Panc1 (cell line): ENCODE measurements at regions not wholly inside any gene's neighbourhood (a gene's known extent, or its start where the extent isn't known, plus 50 kb on each side); places are given as distances from the start of the nearest gene placed in this dataset.

Experiments used
- ATAC-seq: fragments of 200-7000 bp; cut with Tn5 transposase; 2 replicates; pipeline ENCODE4 v1.9.1; 2020; ENCODE audit warnings: mild to moderate bottlenecking, moderate library complexity
- BruUV-seq: library from RNA; stranded (reverse); fragments of 400-500 nt; replicated peaks from 2 replicates; lab custom pipeline; 2021; lab: Mats Ljungman, UMichigan
- CTCF ChIA-PET: fragments of 300-600 bp; sonication (Branson Sonifier 250); formaldehyde crosslinking; loops from one replicate; lab custom pipeline; 2022; ENCODE audit warnings: antibody characterized with exemption; lab: Charles Lee
- POLR2A ChIA-PET: fragments of 300-600 bp; sonication (Branson Sonifier 250); formaldehyde crosslinking; loops from one replicate; lab custom pipeline; 2022; ENCODE audit warnings: antibody characterized with exemption; lab: Charles Lee
- DNase-seq: peaks from one replicate; pipeline ENCODE4 v3.0.0-alpha.2; 2010; ENCODE audit warnings: low read depth, low spot score
- H3K27ac ChIP-seq: 2 replicates; pipeline ENCODE4 v1.5.1; 2011; ENCODE audit warnings: mild to moderate bottlenecking, low read length, inconsistent platforms
- H3K27me3 ChIP-seq: fragments of 200-500 bp; sonication (Bioruptor generic); 2 replicates; pipeline ENCODE4 v1.6.0; 2014; ENCODE audit warnings: low read length, inconsistent platforms; ENCODE audit not compliant: control insufficient read depth, insufficient read depth
- H3K36me3 ChIP-seq: fragments of 200-500 bp; sonication (Bioruptor generic); 2 replicates; pipeline ENCODE4 v1.5.1; 2014; ENCODE audit warnings: inconsistent platforms, mild to moderate bottlenecking, low read length, moderate library complexity; ENCODE audit not compliant: control insufficient read depth, insufficient read depth
- H3K4me1 ChIP-seq: 2 replicates; pipeline ENCODE4 v1.5.1; 2011; ENCODE audit warnings: inconsistent platforms, mild to moderate bottlenecking, low read length, moderate library complexity; ENCODE audit not compliant: control insufficient read depth, insufficient read depth
- H3K4me3 ChIP-seq, 2 experiments: 2 replicates each; pipeline ENCODE4 v1.5.1; 2011 to 2012; ENCODE audit warnings: low read depth in 2 of 2, low read length in 2 of 2, mild to moderate bottlenecking in 2 of 2, inconsistent platforms in 1 of 2, moderate library complexity in 1 of 2
- H3K9me3 ChIP-seq: fragments of 200-500 bp; sonication (Bioruptor generic); 2 replicates; pipeline ENCODE4 v1.5.1; 2014; ENCODE audit warnings: low read depth, mild to moderate bottlenecking, inconsistent platforms, low read length, moderate library complexity; ENCODE audit not compliant: control insufficient read depth, insufficient read depth
- POLR2AphosphoS5 ChIP-seq: IDR thresholded peaks from 2 replicates; pipeline ENCODE4 v1.6.1; 2012; ENCODE audit warnings: mild to moderate bottlenecking, low read depth, low read length, moderate library complexity
- SIN3A ChIP-seq: IDR thresholded peaks from 2 replicates; pipeline ENCODE4 v1.6.1; 2012; ENCODE audit warnings: low read depth, mild to moderate bottlenecking, low read length, moderate library complexity, borderline replicate concordance; ENCODE audit not compliant: insufficient read depth
- TCF7L2 ChIP-seq: IDR thresholded peaks from 2 replicates; pipeline ENCODE4 v1.6.1; 2011; ENCODE audit warnings: mild to moderate bottlenecking, low read depth, low read length, inconsistent platforms
- in situ Hi-C: cut with HindIII; loops from 2 replicates; pipeline ENCODE4 v1.10.0; 2016; ENCODE audit warnings: low sequenced_read_pairs, low pct_unique_long_range_greater_than_20kb
- intact Hi-C: fragments of 100-400 bp; cut with micrococcal nuclease; formaldehyde crosslinking; loops from one replicate; pipeline ENCODE4 v1.10.0; 2022; ENCODE audit not compliant: unreplicated experiment
- TF ChIP-seq, protein P1 (sequence below): fragments of 450-650 bp; IDR thresholded peaks from 2 replicates; pipeline ENCODE4 v1.5.1; 2017; ENCODE audit warnings: mild to moderate bottlenecking
- TF ChIP-seq, protein P2 (sequence below), 2 experiments: IDR thresholded peaks; 2 replicates each; pipeline ENCODE4 v1.6.1; 2011 to 2012; ENCODE audit warnings: low read depth in 2 of 2, control low read depth in 1 of 2, low read length in 1 of 2, mild to moderate bottlenecking in 1 of 2, moderate library complexity in 1 of 2; ENCODE audit not compliant: insufficient read depth in 1 of 2

GRCh38 chr5:167207081-167207480, 1084.4 kb upstream of the WWC1 start:
- in situ Hi-C loops, result no loop called here
- no peak overlapping the region for H3K27ac ChIP-seq
- no TSS peak for BruUV-seq
- ATAC-seq (no peak), DNase-seq (no peak)
- H3K4me1 ChIP-seq, result no peaks in the 10 kb centered on the region
- intact Hi-C loops, result no loop called here
- no peak overlapping the region for H3K4me3 ChIP-seq
- H3K27me3 ChIP-seq, result no peaks in the 10 kb centered on the region
- TF ChIP-seq POLR2AphosphoS5 (no peak), SIN3A (no peak), TCF7L2 (no peak)
- TF ChIP-seq, protein P1, sequence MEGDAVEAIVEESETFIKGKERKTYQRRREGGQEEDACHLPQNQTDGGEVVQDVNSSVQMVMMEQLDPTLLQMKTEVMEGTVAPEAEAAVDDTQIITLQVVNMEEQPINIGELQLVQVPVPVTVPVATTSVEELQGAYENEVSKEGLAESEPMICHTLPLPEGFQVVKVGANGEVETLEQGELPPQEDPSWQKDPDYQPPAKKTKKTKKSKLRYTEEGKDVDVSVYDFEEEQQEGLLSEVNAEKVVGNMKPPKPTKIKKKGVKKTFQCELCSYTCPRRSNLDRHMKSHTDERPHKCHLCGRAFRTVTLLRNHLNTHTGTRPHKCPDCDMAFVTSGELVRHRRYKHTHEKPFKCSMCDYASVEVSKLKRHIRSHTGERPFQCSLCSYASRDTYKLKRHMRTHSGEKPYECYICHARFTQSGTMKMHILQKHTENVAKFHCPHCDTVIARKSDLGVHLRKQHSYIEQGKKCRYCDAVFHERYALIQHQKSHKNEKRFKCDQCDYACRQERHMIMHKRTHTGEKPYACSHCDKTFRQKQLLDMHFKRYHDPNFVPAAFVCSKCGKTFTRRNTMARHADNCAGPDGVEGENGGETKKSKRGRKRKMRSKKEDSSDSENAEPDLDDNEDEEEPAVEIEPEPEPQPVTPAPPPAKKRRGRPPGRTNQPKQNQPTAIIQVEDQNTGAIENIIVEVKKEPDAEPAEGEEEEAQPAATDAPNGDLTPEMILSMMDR, result no peak
- TF ChIP-seq, protein P2, sequence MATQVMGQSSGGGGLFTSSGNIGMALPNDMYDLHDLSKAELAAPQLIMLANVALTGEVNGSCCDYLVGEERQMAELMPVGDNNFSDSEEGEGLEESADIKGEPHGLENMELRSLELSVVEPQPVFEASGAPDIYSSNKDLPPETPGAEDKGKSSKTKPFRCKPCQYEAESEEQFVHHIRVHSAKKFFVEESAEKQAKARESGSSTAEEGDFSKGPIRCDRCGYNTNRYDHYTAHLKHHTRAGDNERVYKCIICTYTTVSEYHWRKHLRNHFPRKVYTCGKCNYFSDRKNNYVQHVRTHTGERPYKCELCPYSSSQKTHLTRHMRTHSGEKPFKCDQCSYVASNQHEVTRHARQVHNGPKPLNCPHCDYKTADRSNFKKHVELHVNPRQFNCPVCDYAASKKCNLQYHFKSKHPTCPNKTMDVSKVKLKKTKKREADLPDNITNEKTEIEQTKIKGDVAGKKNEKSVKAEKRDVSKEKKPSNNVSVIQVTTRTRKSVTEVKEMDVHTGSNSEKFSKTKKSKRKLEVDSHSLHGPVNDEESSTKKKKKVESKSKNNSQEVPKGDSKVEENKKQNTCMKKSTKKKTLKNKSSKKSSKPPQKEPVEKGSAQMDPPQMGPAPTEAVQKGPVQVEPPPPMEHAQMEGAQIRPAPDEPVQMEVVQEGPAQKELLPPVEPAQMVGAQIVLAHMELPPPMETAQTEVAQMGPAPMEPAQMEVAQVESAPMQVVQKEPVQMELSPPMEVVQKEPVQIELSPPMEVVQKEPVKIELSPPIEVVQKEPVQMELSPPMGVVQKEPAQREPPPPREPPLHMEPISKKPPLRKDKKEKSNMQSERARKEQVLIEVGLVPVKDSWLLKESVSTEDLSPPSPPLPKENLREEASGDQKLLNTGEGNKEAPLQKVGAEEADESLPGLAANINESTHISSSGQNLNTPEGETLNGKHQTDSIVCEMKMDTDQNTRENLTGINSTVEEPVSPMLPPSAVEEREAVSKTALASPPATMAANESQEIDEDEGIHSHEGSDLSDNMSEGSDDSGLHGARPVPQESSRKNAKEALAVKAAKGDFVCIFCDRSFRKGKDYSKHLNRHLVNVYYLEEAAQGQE (IDR thresholded peaks at IDR 0.05; ENCODE audit: insufficient read depth in 1 of 2, low read depth in 2 of 2, low read length in 1 of 2), result no peak
- ChIA-PET CTCF (no interaction called here), POLR2A (no interaction called here)
- no peaks in the 10 kb centered on the region for H3K36me3 ChIP-seq
- no peaks in the 10 kb centered on the region for H3K9me3 ChIP-seq

DNA sequence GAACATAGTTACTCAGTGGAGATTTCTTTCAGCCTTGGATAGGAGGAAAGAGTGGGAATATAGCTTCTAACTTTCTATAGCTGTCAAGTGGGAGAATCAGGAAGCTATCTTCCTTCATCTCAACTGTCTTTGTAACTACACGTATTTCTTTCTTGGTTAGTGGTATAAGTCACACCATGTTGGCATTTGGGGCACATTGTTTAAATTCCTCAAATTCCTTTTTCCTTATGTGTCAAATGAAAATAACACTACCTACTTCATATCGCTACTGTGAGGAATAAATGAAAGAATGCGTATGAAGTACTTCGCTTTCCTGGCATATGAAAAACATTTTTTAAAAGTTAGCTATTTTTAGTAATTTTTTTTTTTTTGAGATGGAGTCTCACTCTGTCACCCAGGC, 1082.5 kb upstream of the WWC1 start:
- POLR2A ChIA-PET, result no interaction called here
- no TSS peak for BruUV-seq
- Histone ChIP-seq H3K36me3 (no peaks in the 10 kb centered on the region), H3K27ac (no peak overlapping the region), H3K9me3 (no peaks in the 10 kb centered on the region), H3K4me1 (no peaks in the 10 kb centered on the region), H3K4me3 (no peak overlapping the region), H3K27me3 (no peaks in the 10 kb centered on the region)
- ATAC-seq (no peak), DNase-seq (no peak)
- CTCF ChIA-PET, result interaction anchor here (0.6 kb wide), 1 partner anchor 851 kb away, joined by 4 read pairs; no protein-coding TSS in a partner anchor
- intact Hi-C loops (no loop called here), in situ Hi-C loops (no loop called here)
- no peak for TF ChIP-seq SIN3A
- no peak for TF ChIP-seq TCF7L2
- TF ChIP-seq POLR2AphosphoS5, result no peak
- TF ChIP-seq, protein P1, result no peak
- TF ChIP-seq, protein P2 (IDR thresholded peaks at IDR 0.05; ENCODE audit: insufficient read depth in 1 of 2, low read depth in 2 of 2, low read length in 1 of 2), result no peak
